KMS-11 (cell line): ENCODE measurements at regions not wholly inside any gene's neighbourhood (a gene's known extent, or its start where the extent isn't known, plus 50 kb on each side); places are given as distances from the start of the nearest gene placed in this dataset.

Source experiments
- H2AFZ ChIP-seq: fragments of 200-600 bp; sonication (generic); 2 replicates; pipeline ENCODE4 v1.6.1; 2016; ENCODE audit warnings: antibody characterized with exemption, mixed run types, low read depth
- H3K27ac ChIP-seq: fragments of 200-600 bp; sonication (generic); 2 replicates; pipeline ENCODE4 v1.6.1; 2016; ENCODE audit warnings: mild to moderate bottlenecking, mixed run types
- H3K27me3 ChIP-seq: fragments of 200-600 bp; sonication (generic); 2 replicates; pipeline ENCODE4 v1.6.1; 2017; ENCODE audit warnings: mild to moderate bottlenecking, low read depth, mixed run types, moderate library complexity; ENCODE audit not compliant: insufficient read depth
- H3K36me3 ChIP-seq: fragments of 200-600 bp; sonication (generic); 2 replicates; pipeline ENCODE4 v1.6.1; 2017; ENCODE audit warnings: mild to moderate bottlenecking, mixed run types; ENCODE audit not compliant: insufficient read depth
- H3K4me1 ChIP-seq: fragments of 200-600 bp; sonication (generic); 2 replicates; pipeline ENCODE4 v1.6.1; 2016; ENCODE audit warnings: mild to moderate bottlenecking, low read depth, mixed run types; ENCODE audit not compliant: poor library complexity, severe bottlenecking
- H3K4me2 ChIP-seq: fragments of 200-600 bp; sonication (generic); 2 replicates; pipeline ENCODE4 v1.7.0; 2016; ENCODE audit warnings: mild to moderate bottlenecking, mixed run types
- H3K4me3 ChIP-seq: fragments of 200-600 bp; sonication (generic); IDR thresholded peaks from 2 replicates; pipeline ENCODE4 v1.6.1; 2017; ENCODE audit warnings: low read depth, low read length, mixed read lengths; ENCODE audit not compliant: insufficient read depth
- H3K79me2 ChIP-seq: fragments of 200-600 bp; sonication (generic); 2 replicates; pipeline ENCODE4 v1.6.1; 2016; ENCODE audit warnings: low read depth, mixed run types; ENCODE audit not compliant: insufficient read depth
- H3K9ac ChIP-seq: fragments of 200-600 bp; sonication (generic); 2 replicates; pipeline ENCODE4 v1.6.1; 2016; ENCODE audit warnings: mild to moderate bottlenecking, mixed run types
- H4K20me1 ChIP-seq: fragments of 200-600 bp; sonication (generic); 2 replicates; pipeline ENCODE4 v1.6.1; 2016; ENCODE audit warnings: mild to moderate bottlenecking, mixed run types; ENCODE audit not compliant: insufficient read depth
- TF ChIP-seq, protein P1 (sequence below): fragments of 200-600 bp; sonication (generic); conservative IDR thresholded peaks from 2 replicates; pipeline ENCODE4 v1.6.1; 2017; ENCODE audit warnings: low read depth, mild to moderate bottlenecking, antibody characterized with exemption, low read length, moderate library complexity, mixed read lengths

DNA sequence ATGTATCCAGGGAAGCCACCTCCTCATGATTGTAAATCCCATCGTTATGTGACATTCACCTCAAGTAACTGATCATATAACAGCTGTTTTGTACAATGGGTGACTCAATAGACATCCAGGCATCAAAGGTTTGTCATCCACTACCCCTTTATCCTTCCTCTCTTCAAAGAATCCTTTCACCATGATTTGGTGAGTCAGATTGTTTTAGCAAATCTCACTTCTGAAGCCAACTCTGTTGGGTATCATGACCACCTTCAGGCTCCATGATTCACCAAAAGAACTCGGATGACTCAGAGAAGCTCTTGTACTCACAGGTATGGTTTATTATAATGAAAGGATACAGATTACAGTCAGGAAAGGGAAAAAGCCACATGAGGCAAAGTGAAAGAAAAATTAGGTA lies 132.1 kb downstream of the PWWP3B start:
- Histone ChIP-seq H3K36me3 (no peaks in the 10 kb centered on the region), H3K4me2 (no peak overlapping the region), H3K9ac (no peak overlapping the region), H3K27ac (no peak overlapping the region), H3K79me2 (no peaks in the 10 kb centered on the region), H3K4me3 (no peak overlapping the region), H3K27me3 (no peaks in the 10 kb centered on the region), H2AFZ (no peak overlapping the region), H3K4me1 (no peaks in the 10 kb centered on the region), H4K20me1 (no peaks in the 10 kb centered on the region)
- TF ChIP-seq, protein P1, sequence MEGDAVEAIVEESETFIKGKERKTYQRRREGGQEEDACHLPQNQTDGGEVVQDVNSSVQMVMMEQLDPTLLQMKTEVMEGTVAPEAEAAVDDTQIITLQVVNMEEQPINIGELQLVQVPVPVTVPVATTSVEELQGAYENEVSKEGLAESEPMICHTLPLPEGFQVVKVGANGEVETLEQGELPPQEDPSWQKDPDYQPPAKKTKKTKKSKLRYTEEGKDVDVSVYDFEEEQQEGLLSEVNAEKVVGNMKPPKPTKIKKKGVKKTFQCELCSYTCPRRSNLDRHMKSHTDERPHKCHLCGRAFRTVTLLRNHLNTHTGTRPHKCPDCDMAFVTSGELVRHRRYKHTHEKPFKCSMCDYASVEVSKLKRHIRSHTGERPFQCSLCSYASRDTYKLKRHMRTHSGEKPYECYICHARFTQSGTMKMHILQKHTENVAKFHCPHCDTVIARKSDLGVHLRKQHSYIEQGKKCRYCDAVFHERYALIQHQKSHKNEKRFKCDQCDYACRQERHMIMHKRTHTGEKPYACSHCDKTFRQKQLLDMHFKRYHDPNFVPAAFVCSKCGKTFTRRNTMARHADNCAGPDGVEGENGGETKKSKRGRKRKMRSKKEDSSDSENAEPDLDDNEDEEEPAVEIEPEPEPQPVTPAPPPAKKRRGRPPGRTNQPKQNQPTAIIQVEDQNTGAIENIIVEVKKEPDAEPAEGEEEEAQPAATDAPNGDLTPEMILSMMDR = no peak

DNA sequence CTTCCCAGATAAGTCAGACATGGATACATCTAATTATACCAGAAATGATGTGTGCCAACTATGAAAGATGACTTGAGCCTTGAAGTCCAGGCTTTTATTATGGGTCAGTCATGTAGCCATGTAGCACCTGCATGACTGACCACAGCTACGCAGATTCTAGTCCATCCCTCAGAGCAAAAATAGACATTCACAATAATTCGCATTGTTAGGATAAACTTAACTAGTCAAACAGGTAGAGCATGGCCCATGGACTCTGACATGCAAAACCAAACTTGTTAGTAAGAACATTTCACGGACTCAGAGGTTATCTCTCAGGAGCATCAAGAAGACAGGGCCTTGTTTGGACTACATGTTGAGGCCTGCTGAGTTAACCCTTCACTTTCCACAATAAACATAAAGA lies 132.6 kb downstream of the PWWP3B start:
- no peak overlapping the region for H3K4me3 ChIP-seq
- no peaks in the 10 kb centered on the region for H3K79me2 ChIP-seq
- no peaks in the 10 kb centered on the region for H4K20me1 ChIP-seq
- H3K9ac ChIP-seq = no peak overlapping the region
- TF ChIP-seq, protein P1 = no peak
- no peaks in the 10 kb centered on the region for H3K27me3 ChIP-seq
- no peak overlapping the region for H2AFZ ChIP-seq
- H3K27ac ChIP-seq = no peak overlapping the region
- H3K4me1 ChIP-seq = no peaks in the 10 kb centered on the region
- H3K4me2 ChIP-seq = no peak overlapping the region
- H3K36me3 ChIP-seq = no peaks in the 10 kb centered on the region

DNA sequence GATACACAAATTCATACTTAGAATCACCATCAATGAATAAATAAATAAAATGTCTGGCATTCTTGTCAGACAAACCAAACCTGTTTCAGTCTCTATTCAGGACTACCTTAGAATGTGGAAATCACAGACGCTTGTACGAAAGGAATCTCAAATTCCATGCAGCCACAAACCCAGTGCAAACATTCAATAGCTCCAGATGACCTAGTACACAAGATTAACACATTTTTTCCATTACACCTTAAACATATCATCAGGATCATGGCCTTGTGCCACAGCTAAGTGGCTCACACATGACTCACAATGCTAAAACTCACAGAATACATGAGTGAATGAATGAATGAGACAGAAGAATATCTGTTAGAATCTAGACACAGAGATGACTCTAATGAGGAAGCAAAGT lies 134.2 kb downstream of the PWWP3B start:
- H3K9ac ChIP-seq = no peak overlapping the region
- H3K4me3 ChIP-seq = no peak overlapping the region
- H2AFZ ChIP-seq = no peak overlapping the region
- H3K4me1 ChIP-seq = no peaks in the 10 kb centered on the region
- H3K79me2 ChIP-seq = no peaks in the 10 kb centered on the region
- no peak overlapping the region for H3K4me2 ChIP-seq
- H3K36me3 ChIP-seq = no peaks in the 10 kb centered on the region
- no peaks in the 10 kb centered on the region for H4K20me1 ChIP-seq
- TF ChIP-seq, protein P1 = no peak
- H3K27ac ChIP-seq = no peak overlapping the region
- no peaks in the 10 kb centered on the region for H3K27me3 ChIP-seq

DNA sequence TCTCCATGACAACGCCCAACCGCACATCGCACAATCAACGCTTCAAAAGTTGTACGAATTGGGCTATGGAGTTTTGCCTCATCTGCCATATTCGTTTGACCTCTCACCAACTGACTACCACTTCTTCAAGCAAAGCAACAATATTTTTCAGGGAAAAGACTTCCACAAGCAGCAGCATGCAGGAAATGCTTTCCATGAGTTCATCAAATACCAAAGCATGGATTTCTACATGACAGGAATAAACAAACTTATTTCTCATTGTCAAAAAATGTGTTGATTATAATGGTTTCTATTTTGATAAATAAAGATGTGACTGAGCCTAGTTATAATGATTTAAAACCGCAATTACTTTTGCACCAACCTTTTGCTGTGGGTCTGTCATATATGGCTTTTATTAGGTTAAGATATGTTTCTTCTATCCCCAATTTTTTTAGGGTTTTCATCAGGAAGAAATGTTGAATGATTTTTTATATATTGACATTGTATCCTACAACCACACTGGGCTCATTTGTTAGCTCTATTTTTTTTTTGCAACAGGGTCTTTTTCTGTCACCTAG lies 138.4 kb downstream of the PWWP3B start:
- no peaks in the 10 kb centered on the region for H3K36me3 ChIP-seq
- no peak overlapping the region for H3K4me2 ChIP-seq
- H3K9ac ChIP-seq = no peak overlapping the region
- no peaks in the 10 kb centered on the region for H3K27me3 ChIP-seq
- no peak overlapping the region for H3K27ac ChIP-seq
- H3K79me2 ChIP-seq = no peaks in the 10 kb centered on the region
- no peaks in the 10 kb centered on the region for H4K20me1 ChIP-seq
- no peaks in the 10 kb centered on the region for H3K4me1 ChIP-seq
- no peak overlapping the region for H3K4me3 ChIP-seq
- TF ChIP-seq, protein P1 = no peak
- no peak overlapping the region for H2AFZ ChIP-seq
